ENCODE measurements at regions not wholly inside any gene's neighbourhood (a gene's known extent, or its start where the extent isn't known, plus 50 kb on each side); places are given as distances from the start of the nearest gene placed in this dataset.

GRCh38 chr1:80441664-80442063, 1359.1 kb upstream of the ADGRL2 start:
- no peaks in the 10 kb centered on the region for H3K4me1 ChIP-seq (ENCODE audit: insufficient read depth, low read length)
- WGBS (ENCODE audit: low lambda C conversion rate) = 26% methylated on average over 7 of the region's 7 CpGs
- in situ Hi-C loops (cut with HindIII; ENCODE audit: extremely low pct_ligation_motif_present, low pct_unique_long_range_greater_than_20kb) (no loop called here), intact Hi-C loops (cut with micrococcal nuclease; ENCODE audit: unreplicated experiment) (no loop called here)
- no peaks in the 10 kb centered on the region for H3K27me3 ChIP-seq (ENCODE audit: control insufficient read depth in 1 of 2, insufficient read depth in 2 of 2, low read length in 2 of 2)
- no peak overlapping the region for H2AFZ ChIP-seq (ENCODE audit: low read length)
- no peak overlapping the region for H3K9ac ChIP-seq (ENCODE audit: insufficient read depth, low read depth, low read length)
- TF ChIP-seq ZNF333 (CRISPR knock-in tag; IDR thresholded peaks at IDR 0.05; ENCODE audit: borderline replicate concordance) (no peak), ATF2 (CRISPR knock-in tag; IDR thresholded peaks at IDR 0.05) (no peak), HNRNPUL1 (IDR thresholded peaks at IDR 0.05; ENCODE audit: low read depth, low read length) (no peak), SKIL (CRISPR knock-in tag; IDR thresholded peaks at IDR 0.05; ENCODE audit: borderline replicate concordance) (no peak), ZFP1 (CRISPR knock-in tag; IDR thresholded peaks at IDR 0.05) (no peak), YEATS2 (CRISPR knock-in tag; IDR thresholded peaks at IDR 0.05; ENCODE audit: borderline replicate concordance) (no peak), ZNF841 (CRISPR knock-in tag; IDR thresholded peaks at IDR 0.05; ENCODE audit: borderline replicate concordance) (no peak), SCMH1 (CRISPR knock-in tag; IDR thresholded peaks at IDR 0.05; ENCODE audit: borderline replicate concordance) (no peak), HMG20A (CRISPR knock-in tag; IDR thresholded peaks at IDR 0.05; ENCODE audit: borderline replicate concordance) (no peak)
- FAIRE-seq (no peak), DNase-seq (ENCODE audit: low spot score) (peak; percentile 1), ATAC-seq (no peak)
- CTCF ChIA-PET (ENCODE audit: low intra/inter-chr PET ratio, low total read pairs) = no interaction called here
- no peaks in the 10 kb centered on the region for H3K79me2 ChIP-seq (ENCODE audit: insufficient read depth, low read length)
- POLR2A ChIA-PET = no interaction called here
- peaks cover 68% of the 10 kb centered on the region for H3K9me3 ChIP-seq (ENCODE audit: low read length)
- H3K4me3 ChIP-seq (replicated peaks in 1 of 3; ENCODE audit: insufficient read depth in 1 of 3, low read depth in 2 of 3, low read length in 3 of 3) = no peak overlapping the region
- H3K4me2 ChIP-seq (ENCODE audit: low read depth, low read length) = no peak overlapping the region
- H4K20me1 ChIP-seq (ENCODE audit: insufficient read depth, low read length) = no peaks in the 10 kb centered on the region
- BruUV-seq (replicated peaks) = no TSS peak
- H3K27ac ChIP-seq (ENCODE audit: extremely low read length, insufficient read depth, low read length) = no peak overlapping the region
- no peaks in the 10 kb centered on the region for H3K36me3 ChIP-seq (replicated peaks in 1 of 2; ENCODE audit: control insufficient read depth in 1 of 2, insufficient read depth in 2 of 2, low read length in 2 of 2)

Data from HepG2 (cell line).